ENCODE measurements at regions not wholly inside any gene's neighbourhood (a gene's known extent, or its start where the extent isn't known, plus 50 kb on each side); places are given as distances from the start of the nearest gene placed in this dataset.

DNA sequence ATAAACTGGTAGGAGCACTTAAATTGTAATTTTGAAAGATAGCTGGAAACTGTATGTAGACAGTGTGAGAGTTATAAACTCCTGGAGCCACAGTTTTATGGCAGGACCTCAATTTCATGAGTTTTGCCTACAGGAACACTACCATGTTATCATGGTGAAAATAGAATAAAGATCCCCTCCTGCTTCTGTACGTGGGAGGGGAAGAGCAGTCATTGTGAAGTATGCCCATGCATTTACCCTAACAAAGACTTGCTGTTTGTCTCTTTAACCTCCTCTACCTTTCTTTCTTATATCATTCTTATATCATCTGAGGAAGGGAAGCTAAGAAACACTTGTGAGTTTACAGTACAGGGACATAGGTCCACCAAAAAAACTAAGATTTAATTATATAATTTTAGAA, 327.0 kb downstream of the PCDH10 start:
- TF ChIP-seq, protein P1, sequence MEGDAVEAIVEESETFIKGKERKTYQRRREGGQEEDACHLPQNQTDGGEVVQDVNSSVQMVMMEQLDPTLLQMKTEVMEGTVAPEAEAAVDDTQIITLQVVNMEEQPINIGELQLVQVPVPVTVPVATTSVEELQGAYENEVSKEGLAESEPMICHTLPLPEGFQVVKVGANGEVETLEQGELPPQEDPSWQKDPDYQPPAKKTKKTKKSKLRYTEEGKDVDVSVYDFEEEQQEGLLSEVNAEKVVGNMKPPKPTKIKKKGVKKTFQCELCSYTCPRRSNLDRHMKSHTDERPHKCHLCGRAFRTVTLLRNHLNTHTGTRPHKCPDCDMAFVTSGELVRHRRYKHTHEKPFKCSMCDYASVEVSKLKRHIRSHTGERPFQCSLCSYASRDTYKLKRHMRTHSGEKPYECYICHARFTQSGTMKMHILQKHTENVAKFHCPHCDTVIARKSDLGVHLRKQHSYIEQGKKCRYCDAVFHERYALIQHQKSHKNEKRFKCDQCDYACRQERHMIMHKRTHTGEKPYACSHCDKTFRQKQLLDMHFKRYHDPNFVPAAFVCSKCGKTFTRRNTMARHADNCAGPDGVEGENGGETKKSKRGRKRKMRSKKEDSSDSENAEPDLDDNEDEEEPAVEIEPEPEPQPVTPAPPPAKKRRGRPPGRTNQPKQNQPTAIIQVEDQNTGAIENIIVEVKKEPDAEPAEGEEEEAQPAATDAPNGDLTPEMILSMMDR (IDR thresholded peaks at IDR 0.05) = no peak
- no peak overlapping the region for H3K4me3 Mint-ChIP-seq (ENCODE audit: unreplicated experiment)
- H3K27ac Mint-ChIP-seq (ENCODE audit: unreplicated experiment) = no peak overlapping the region

GRCh38 chr4:133474501-133474900, 325.4 kb downstream of the PCDH10 start:
- TF ChIP-seq, protein P1 (IDR thresholded peaks at IDR 0.05) = no peak
- DNase-seq (ENCODE audit: extremely low spot score, unreplicated experiment) = no peak
- Mint-ChIP-seq H3K27me3 (ENCODE audit: unreplicated experiment) (no peaks in the 10 kb centered on the region), H3K4me1 (ENCODE audit: unreplicated experiment) (no peaks in the 10 kb centered on the region), H3K4me3 (ENCODE audit: unreplicated experiment) (no peak overlapping the region), H3K27ac (ENCODE audit: unreplicated experiment) (no peak overlapping the region), H3K9me3 (ENCODE audit: unreplicated experiment) (no peaks in the 10 kb centered on the region), H3K36me3 (ENCODE audit: unreplicated experiment) (no peaks in the 10 kb centered on the region)

More for the DNA sequence above, 327.0 kb downstream of the PCDH10 start:
- H3K4me1 Mint-ChIP-seq (ENCODE audit: unreplicated experiment) = no peaks in the 10 kb centered on the region
- DNase-seq (ENCODE audit: extremely low spot score, unreplicated experiment) = no peak
- no peaks in the 10 kb centered on the region for H3K36me3 Mint-ChIP-seq (ENCODE audit: unreplicated experiment)
- no peaks in the 10 kb centered on the region for H3K9me3 Mint-ChIP-seq (ENCODE audit: unreplicated experiment)
- no peaks in the 10 kb centered on the region for H3K27me3 Mint-ChIP-seq (ENCODE audit: unreplicated experiment)

DNA sequence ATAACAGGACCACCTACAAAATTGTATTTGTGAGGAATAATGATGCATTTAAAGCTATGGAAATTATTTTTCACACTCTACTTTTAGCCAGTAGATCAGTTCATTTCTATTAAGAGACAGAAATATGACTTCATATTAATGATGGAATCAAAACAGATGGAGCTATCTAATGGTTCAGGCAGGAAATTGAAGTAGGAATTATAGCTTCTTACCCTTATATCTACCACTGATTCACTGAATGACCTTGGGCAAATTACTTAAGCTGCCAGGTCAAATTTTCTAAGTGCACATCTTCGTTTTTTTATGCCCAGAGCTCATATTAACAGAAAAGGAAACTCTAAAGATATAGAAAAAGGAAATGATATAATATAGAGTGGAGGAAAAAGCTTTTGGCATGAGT, 323.1 kb downstream of the PCDH10 start:
- no peaks in the 10 kb centered on the region for H3K9me3 Mint-ChIP-seq (ENCODE audit: unreplicated experiment)
- no peaks in the 10 kb centered on the region for H3K4me1 Mint-ChIP-seq (ENCODE audit: unreplicated experiment)
- no peak overlapping the region for H3K27ac Mint-ChIP-seq (ENCODE audit: unreplicated experiment)
- H3K36me3 Mint-ChIP-seq (ENCODE audit: unreplicated experiment) = no peaks in the 10 kb centered on the region
- H3K4me3 Mint-ChIP-seq (ENCODE audit: unreplicated experiment) = no peak overlapping the region
- no peak for DNase-seq (ENCODE audit: extremely low spot score, unreplicated experiment)
- TF ChIP-seq, protein P1 (IDR thresholded peaks at IDR 0.05) = no peak
- no peaks in the 10 kb centered on the region for H3K27me3 Mint-ChIP-seq (ENCODE audit: unreplicated experiment)

DNA sequence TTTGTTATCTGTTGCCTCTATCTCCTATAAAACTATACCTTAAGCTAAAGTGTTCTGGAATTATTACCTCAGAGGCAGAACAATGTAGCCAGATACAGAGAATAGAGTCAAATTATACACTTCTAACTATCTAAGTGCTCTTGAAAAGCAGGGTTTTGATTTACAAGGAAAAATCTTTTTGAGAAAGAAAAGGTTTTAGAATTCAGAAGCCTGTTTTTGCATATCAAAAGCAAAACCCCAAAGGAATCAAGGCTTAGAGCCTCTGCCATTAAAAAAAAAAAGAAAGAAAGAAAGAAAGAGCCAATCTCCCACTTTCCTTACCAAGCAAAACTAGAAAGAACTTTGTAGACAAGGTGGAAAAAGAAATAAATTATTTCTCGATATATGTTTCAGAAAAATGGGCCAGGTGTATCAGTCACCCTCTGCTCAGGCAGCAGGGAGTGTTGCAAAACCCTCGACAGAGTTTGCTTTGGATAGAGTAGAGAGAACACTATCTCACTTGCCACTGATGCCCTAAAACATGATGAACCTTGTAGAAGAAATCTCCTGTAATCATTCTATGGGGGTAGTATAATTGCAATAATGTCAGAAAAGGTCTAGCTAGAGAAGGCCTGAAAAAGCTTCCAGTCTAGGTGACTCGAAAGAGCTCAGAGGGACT, 318.3 kb downstream of the PCDH10 start:
- no peaks in the 10 kb centered on the region for H3K27me3 Mint-ChIP-seq (ENCODE audit: unreplicated experiment)

DNA sequence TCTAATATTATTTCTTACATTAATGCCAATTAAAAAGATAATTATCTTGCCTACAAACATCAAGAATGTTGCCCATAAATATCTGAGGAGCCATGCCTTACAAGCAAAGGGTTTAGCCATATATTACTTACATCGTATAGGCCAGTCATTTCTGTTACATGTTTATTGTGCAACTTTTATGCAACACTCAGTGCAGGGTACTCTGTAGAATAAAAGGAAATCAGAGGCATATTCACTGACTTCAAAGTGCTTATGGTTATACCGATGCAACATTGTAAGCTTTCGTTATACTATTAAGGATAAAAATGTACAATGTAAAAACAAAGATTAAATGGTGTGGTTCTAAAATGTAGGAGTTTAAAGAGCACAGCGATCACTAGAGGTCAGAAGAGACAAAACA, 315.9 kb downstream of the PCDH10 start:
- H3K4me3 Mint-ChIP-seq (ENCODE audit: unreplicated experiment) = no peak overlapping the region
- TF ChIP-seq, protein P1 (IDR thresholded peaks at IDR 0.05) = no peak
- no peaks in the 10 kb centered on the region for H3K4me1 Mint-ChIP-seq (ENCODE audit: unreplicated experiment)
- no peaks in the 10 kb centered on the region for H3K27me3 Mint-ChIP-seq (ENCODE audit: unreplicated experiment)
- no peaks in the 10 kb centered on the region for H3K36me3 Mint-ChIP-seq (ENCODE audit: unreplicated experiment)
- H3K27ac Mint-ChIP-seq (ENCODE audit: unreplicated experiment) = no peak overlapping the region
- no peak for DNase-seq (ENCODE audit: extremely low spot score, unreplicated experiment)
- H3K9me3 Mint-ChIP-seq (ENCODE audit: unreplicated experiment) = no peaks in the 10 kb centered on the region

More for the DNA sequence above, 318.3 kb downstream of the PCDH10 start:
- Mint-ChIP-seq H3K27ac (ENCODE audit: unreplicated experiment) (no peak overlapping the region), H3K4me3 (ENCODE audit: unreplicated experiment) (no peak overlapping the region), H3K4me1 (ENCODE audit: unreplicated experiment) (no peaks in the 10 kb centered on the region), H3K9me3 (ENCODE audit: unreplicated experiment) (no peaks in the 10 kb centered on the region), H3K36me3 (ENCODE audit: unreplicated experiment) (no peaks in the 10 kb centered on the region)
- TF ChIP-seq, protein P1 (IDR thresholded peaks at IDR 0.05) = no peak
- no peak for DNase-seq (ENCODE audit: extremely low spot score, unreplicated experiment)

Data from osteocyte (in vitro differentiated cells).